HCT116 (cell line): ENCODE measurements at regions not wholly inside any gene's neighbourhood (a gene's known extent, or its start where the extent isn't known, plus 50 kb on each side); places are given as distances from the start of the nearest gene placed in this dataset.

Experiments used
- ATAC-seq: fragments of 200-7000 bp; cut with Tn5 transposase; 2 replicates; pipeline ENCODE4 v1.9.1; 2020; ENCODE audit warnings: mild to moderate bottlenecking, moderate library complexity
- BruUV-seq: library from RNA; stranded (reverse); fragments of 400-500 nt; replicated peaks from 2 replicates; lab custom pipeline; 2021; lab: Mats Ljungman, UMichigan
- CTCF ChIA-PET: fragments of 300-600 bp; sonication (Branson Sonifier 250); formaldehyde crosslinking; loops from one replicate; lab custom pipeline; 2021; ENCODE audit warnings: antibody characterized with exemption; lab: Charles Lee
- POLR2A ChIA-PET: fragments of 300-600, 350-600 bp; sonication (Branson Sonifier 250); formaldehyde crosslinking; loops from one replicate; lab custom pipeline; 2021; ENCODE audit warnings: antibody characterized with exemption; lab: Charles Lee
- RAD21 ChIA-PET, 2 experiments: fragments of 300-600 bp; sonication (Branson Sonifier 250); formaldehyde crosslinking; loops; one replicate each; lab custom pipeline; 2023; ENCODE audit warnings: low total read pairs in 2 of 2; ENCODE audit not compliant: uncharacterized antibody in 2 of 2, unreplicated experiment in 2 of 2, low non-redundant PET in 1 of 2; lab: Charles Lee
- DNase-seq: peaks from one replicate; pipeline ENCODE4 v3.0.0-alpha.2; 2010; ENCODE audit warnings: low read depth, low spot score
- H2AFZ ChIP-seq: fragments of 200-600 bp; shearing (Covaris generic), sonication (generic); 2 replicates; pipeline ENCODE4 v1.6.1; 2017; ENCODE audit warnings: low read depth, mixed run types, mixed read lengths, antibody characterized with exemption, low read length; ENCODE audit not compliant: poor library complexity, severe bottlenecking
- H3K27ac ChIP-seq: 2 replicates; pipeline ENCODE4 v1.5.1; 2012; ENCODE audit warnings: low read depth, low read length
- H3K27me3 ChIP-seq: fragments of 200-600 bp; sonication (generic); 2 replicates; pipeline ENCODE4 v1.6.1; 2016; ENCODE audit warnings: mixed run types, low read length, mixed read lengths; ENCODE audit not compliant: insufficient read depth
- H3K36me3 ChIP-seq, 2 experiments: fragments of 200-500 bp in 1 of 2; fragments of 200-600 bp in 1 of 2; sonication (Bioruptor generic) in 1 of 2; sonication (generic) in 1 of 2; 2 replicates each; pipeline versions ENCODE4 v1.5.1 to v1.6.1; 2014 to 2016; ENCODE audit warnings: low read length in 2 of 2, inconsistent platforms in 1 of 2, mixed read lengths in 1 of 2, mixed run types in 1 of 2; ENCODE audit not compliant: insufficient read depth in 2 of 2, control insufficient read depth in 1 of 2
- H3K4me1 ChIP-seq, 2 experiments: fragments of 200-600 bp in 1 of 2; sonication (generic) in 1 of 2; 2 replicates each; pipeline versions ENCODE4 v1.5.1 to v1.6.1; 2012 to 2017; ENCODE audit warnings: low read length in 2 of 2, inconsistent platforms in 1 of 2, mild to moderate bottlenecking in 1 of 2, mixed read lengths in 1 of 2, mixed run types in 1 of 2, moderate library complexity in 1 of 2; ENCODE audit not compliant: insufficient read depth in 2 of 2, control insufficient read depth in 1 of 2
- H3K4me2 ChIP-seq: fragments of 200-600 bp; sonication (generic); 2 replicates; pipeline ENCODE4 v1.6.1; 2017; ENCODE audit warnings: mixed run types, low read length, mixed read lengths
- H3K4me3 ChIP-seq, 2 experiments: fragments of 200-600 bp in 1 of 2; sonication (generic) in 1 of 2; replicated peaks in 1 of 2; 2 replicates each; pipeline ENCODE4 v1.5.1; 2011 to 2016; ENCODE audit warnings: low read length in 2 of 2, control low read depth in 1 of 2, low read depth in 1 of 2, mild to moderate bottlenecking in 1 of 2, mixed read lengths in 1 of 2, mixed run types in 1 of 2
- H3K79me2 ChIP-seq: fragments of 200-600 bp; sonication (generic); 2 replicates; pipeline ENCODE4 v1.6.1; 2017; ENCODE audit warnings: mild to moderate bottlenecking, mixed run types, low read length, moderate library complexity, mixed read lengths; ENCODE audit not compliant: insufficient read depth
- H3K9ac ChIP-seq: fragments of 200-600 bp; sonication (generic); 2 replicates; pipeline ENCODE4 v1.6.1; 2016; ENCODE audit warnings: low read length, mixed read lengths
- H3K9me2 ChIP-seq: fragments of 200-600 bp; sonication (generic), shearing (Covaris generic); 2 replicates; pipeline ENCODE4 v1.6.1; 2017; ENCODE audit warnings: mixed run types, mild to moderate bottlenecking, moderate library complexity; ENCODE audit not compliant: insufficient read depth
- H3K9me3 ChIP-seq, 2 experiments: fragments of 200-500 bp in 1 of 2; fragments of 200-600 bp in 1 of 2; sonication (Bioruptor generic) in 1 of 2; sonication (generic) in 1 of 2; 2 replicates each; pipeline ENCODE4 v1.6.1; 2014 to 2017; ENCODE audit warnings: low read length in 2 of 2, mixed read lengths in 2 of 2, inconsistent platforms in 1 of 2, low read depth in 1 of 2, mild to moderate bottlenecking in 1 of 2, mixed run types in 1 of 2, moderate library complexity in 1 of 2; ENCODE audit not compliant: control insufficient read depth in 1 of 2, insufficient read depth in 1 of 2
- H4K20me1 ChIP-seq: fragments of 200-600 bp; sonication (generic), shearing (Covaris generic); 2 replicates; pipeline ENCODE4 v1.6.1; 2017; ENCODE audit warnings: mixed run types, mild to moderate bottlenecking, moderate library complexity; ENCODE audit not compliant: insufficient read depth
- ATF3 ChIP-seq: IDR thresholded peaks from 2 replicates; pipeline ENCODE4 v1.6.1; 2012
- CBX3 ChIP-seq: IDR thresholded peaks from 2 replicates; pipeline ENCODE4 v1.6.1; 2012; ENCODE audit warnings: low read depth
- CEBPB ChIP-seq: IDR thresholded peaks from 2 replicates; pipeline ENCODE4 v1.6.1; 2012; ENCODE audit warnings: low read depth
- CTCF ChIP-seq, 3 experiments: fragments of 200-600 bp in 1 of 3; sonication (generic) in 1 of 3; IDR thresholded peaks in 2 of 3; conservative IDR thresholded peaks in 1 of 3; 2 replicates each; pipeline ENCODE4 v1.5.1; 2012 to 2017; ENCODE audit warnings: low read depth in 2 of 3, low read length in 2 of 3, antibody characterized with exemption in 1 of 3, borderline replicate concordance in 1 of 3, control low read depth in 1 of 3, mild to moderate bottlenecking in 1 of 3, mixed read lengths in 1 of 3, mixed run types in 1 of 3, moderate library complexity in 1 of 3; ENCODE audit not compliant: insufficient read depth in 1 of 3
- EGR1 ChIP-seq: IDR thresholded peaks from 2 replicates; pipeline ENCODE4 v1.6.1; 2012; ENCODE audit warnings: low read depth
- ELF1 ChIP-seq: IDR thresholded peaks from 2 replicates; pipeline ENCODE4 v1.6.1; 2012; ENCODE audit warnings: low read depth, borderline replicate concordance
- EZH2phosphoT487 ChIP-seq: fragments of 200-600 bp; IDR thresholded peaks from 2 replicates; pipeline ENCODE4 v1.6.1; 2018; ENCODE audit warnings: antibody characterized with exemption, borderline replicate concordance
- FOSL1 ChIP-seq: IDR thresholded peaks from 2 replicates; pipeline ENCODE4 v1.6.1; 2012; ENCODE audit warnings: low read depth
- JUND ChIP-seq: IDR thresholded peaks from 2 replicates; pipeline ENCODE4 v1.6.1; 2012
- POLR2A ChIP-seq: IDR thresholded peaks from 2 replicates; pipeline ENCODE4 v1.7.0; 2011; ENCODE audit warnings: borderline replicate concordance; ENCODE audit not compliant: insufficient read depth, insufficient read length; ENCODE audit errors: extremely low read depth
- POLR2AphosphoS5 ChIP-seq: IDR thresholded peaks from 2 replicates; pipeline ENCODE4 v1.6.1; 2011; ENCODE audit warnings: mild to moderate bottlenecking, low read depth, low read length, moderate library complexity
- SIN3A ChIP-seq: IDR thresholded peaks from 2 replicates; pipeline ENCODE4 v1.6.1; 2012; ENCODE audit warnings: low read depth
- SRF ChIP-seq: IDR thresholded peaks from 2 replicates; pipeline ENCODE4 v1.6.1; 2012; ENCODE audit warnings: low read depth
- ZNF274 ChIP-seq: fragments of 200-500 bp; sonication (Bioruptor generic); IDR thresholded peaks from 2 replicates; pipeline ENCODE4 v1.6.1; 2014; ENCODE audit warnings: mild to moderate bottlenecking, low read depth, low read length, inconsistent platforms
- intact Hi-C: fragments of 100-400 bp; cut with micrococcal nuclease; formaldehyde crosslinking; loops from 2 replicates; pipeline ENCODE4 v1.10.0; 2022
- TF ChIP-seq, protein P1 (sequence below): IDR thresholded peaks from 2 replicates; pipeline ENCODE4 v1.6.1; 2012

- peaks cover 7 to 14% of the 10 kb centered on the region in 2 experiments; a peak in 2 of 4 replicates for H3K9me3 ChIP-seq
- no peak overlapping the region for H3K4me2 ChIP-seq
- ChIA-PET POLR2A (no interaction called here), CTCF (no interaction called here), RAD21 (no interaction called here)
- no peak overlapping the region for H3K27ac ChIP-seq
- no peaks in the 10 kb centered on the region for H3K4me1 ChIP-seq
- no peak overlapping the region for H2AFZ ChIP-seq
- TF ChIP-seq CTCF (IDR thresholded peaks at IDR 0.05 in 2 of 3, conservative IDR thresholded peaks at IDR 0.05 in 1 of 3; ENCODE audit: borderline replicate concordance in 1 of 3, insufficient read depth in 1 of 3, low read depth in 2 of 3, low read length in 2 of 3) (no peak), POLR2A (no peak), POLR2AphosphoS5 (no peak), SRF (no peak), SIN3A (no peak)
- no peaks in the 10 kb centered on the region for H3K36me3 ChIP-seq
- no peaks in the 10 kb centered on the region for H3K9me2 ChIP-seq
- BruUV-seq, result no TSS peak
- H4K20me1 ChIP-seq, result no peaks in the 10 kb centered on the region
- no peaks in the 10 kb centered on the region for H3K79me2 ChIP-seq
- H3K9ac ChIP-seq, result no peak overlapping the region
- DNase-seq (no peak), ATAC-seq (no peak)
- H3K27me3 ChIP-seq, result no peaks in the 10 kb centered on the region
- H3K4me3 ChIP-seq, result no peak overlapping the region
- intact Hi-C loops, result no loop called here
Measured at GRCh38 chr1:106651028-106651762, 405.3 kb upstream of the PRMT6 start.

- H3K9me2 ChIP-seq, result no peaks in the 10 kb centered on the region
- ATAC-seq (no peak), DNase-seq (no peak)
- no TSS peak for BruUV-seq
- ChIA-PET RAD21 (no interaction called here), CTCF (no interaction called here), POLR2A (no interaction called here)
- intact Hi-C loops, result no loop called here
- H4K20me1 ChIP-seq, result no peaks in the 10 kb centered on the region
- H3K27me3 ChIP-seq, result no peaks in the 10 kb centered on the region
- H3K79me2 ChIP-seq, result no peaks in the 10 kb centered on the region
- no peak overlapping the region for H3K9ac ChIP-seq
- H3K9me3 ChIP-seq, result peaks cover 14 to 20% of the 10 kb centered on the region in 2 experiments; a peak in 2 of 4 replicates
- no peaks in the 10 kb centered on the region for H3K36me3 ChIP-seq
- no peak overlapping the region for H3K27ac ChIP-seq
- H2AFZ ChIP-seq, result no peak overlapping the region
- H3K4me2 ChIP-seq, result no peak overlapping the region
- H3K4me3 ChIP-seq, result no peak overlapping the region
- H3K4me1 ChIP-seq, result no peaks in the 10 kb centered on the region
- TF ChIP-seq CTCF (IDR thresholded peaks at IDR 0.05 in 2 of 3, conservative IDR thresholded peaks at IDR 0.05 in 1 of 3; ENCODE audit: borderline replicate concordance in 1 of 3, insufficient read depth in 1 of 3, low read depth in 2 of 3, low read length in 2 of 3), result no peak
- TF ChIP-seq FOSL1, result no peak
- TF ChIP-seq CBX3, result no peak
- TF ChIP-seq, protein P1, sequence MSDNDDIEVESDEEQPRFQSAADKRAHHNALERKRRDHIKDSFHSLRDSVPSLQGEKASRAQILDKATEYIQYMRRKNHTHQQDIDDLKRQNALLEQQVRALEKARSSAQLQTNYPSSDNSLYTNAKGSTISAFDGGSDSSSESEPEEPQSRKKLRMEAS, result no peak
- TF ChIP-seq EGR1, result no peak
- no peak for TF ChIP-seq ELF1
- TF ChIP-seq ATF3, result no peak
- TF ChIP-seq SRF, result no peak
- TF ChIP-seq EZH2phosphoT487, result no peak
- no peak for TF ChIP-seq CEBPB
- TF ChIP-seq ZNF274, result no peak
- TF ChIP-seq JUND, result no peak
- no peak for TF ChIP-seq SIN3A
Measured at GRCh38 chr1:106659490-106660244, 396.8 kb upstream of the PRMT6 start.
